ENCODE measurements at regions not wholly inside any gene's neighbourhood (a gene's known extent, or its start where the extent isn't known, plus 50 kb on each side); places are given as distances from the start of the nearest gene placed in this dataset.

GRCh38 chr7:89731751-89732445, 422.4 kb upstream of the STEAP1 start:
- Mint-ChIP-seq H3K27me3 (ENCODE audit: insufficient read depth, unreplicated experiment) (peaks cover 34% of the 10 kb centered on the region), H3K9me3 (ENCODE audit: unreplicated experiment) (no peaks in the 10 kb centered on the region), H3K36me3 (ENCODE audit: insufficient read depth, unreplicated experiment) (no peaks in the 10 kb centered on the region), H3K27ac (ENCODE audit: low read depth, unreplicated experiment) (no peak overlapping the region), H3K4me1 (ENCODE audit: insufficient read depth, unreplicated experiment) (no peaks in the 10 kb centered on the region), H3K4me3 (ENCODE audit: unreplicated experiment) (no peak overlapping the region)
- no peak for DNase-seq (ENCODE audit: unreplicated experiment)
- CTCF ChIA-PET: no interaction called here
- no peak for TF ChIP-seq CTCF (IDR thresholded peaks at IDR 0.05; ENCODE audit: unreplicated experiment)
- no TSS peak for BruUV-seq (replicated peaks)
- intact Hi-C loops (cut with micrococcal nuclease): no loop called here
- POLR2A ChIA-PET: no interaction called here

GRCh38 chr7:89738549-89738948, 415.7 kb upstream of the STEAP1 start:
- DNase-seq (ENCODE audit: unreplicated experiment): no peak
- Mint-ChIP-seq H3K36me3 (ENCODE audit: insufficient read depth, unreplicated experiment) (no peaks in the 10 kb centered on the region), H3K9me3 (ENCODE audit: unreplicated experiment) (no peaks in the 10 kb centered on the region), H3K27me3 (ENCODE audit: insufficient read depth, unreplicated experiment) (no peaks in the 10 kb centered on the region), H3K27ac (ENCODE audit: low read depth, unreplicated experiment) (no peak overlapping the region), H3K4me3 (ENCODE audit: unreplicated experiment) (no peak overlapping the region), H3K4me1 (ENCODE audit: insufficient read depth, unreplicated experiment) (no peaks in the 10 kb centered on the region)
- POLR2A ChIA-PET: no interaction called here
- BruUV-seq (replicated peaks): no TSS peak
- intact Hi-C loops (cut with micrococcal nuclease): no loop called here
- no peak for TF ChIP-seq CTCF (IDR thresholded peaks at IDR 0.05; ENCODE audit: unreplicated experiment)
- CTCF ChIA-PET: no interaction called here

GRCh38 chr7:89757910-89758309, 396.4 kb upstream of the STEAP1 start:
- BruUV-seq (replicated peaks): no TSS peak
- intact Hi-C loops (cut with micrococcal nuclease): no loop called here
- TF ChIP-seq CTCF (IDR thresholded peaks at IDR 0.05; ENCODE audit: unreplicated experiment): no peak
- Mint-ChIP-seq H3K4me1 (ENCODE audit: insufficient read depth, unreplicated experiment) (no peaks in the 10 kb centered on the region), H3K27me3 (ENCODE audit: insufficient read depth, unreplicated experiment) (no peaks in the 10 kb centered on the region), H3K4me3 (ENCODE audit: unreplicated experiment) (no peak overlapping the region), H3K36me3 (ENCODE audit: insufficient read depth, unreplicated experiment) (no peaks in the 10 kb centered on the region), H3K27ac (ENCODE audit: low read depth, unreplicated experiment) (no peak overlapping the region), H3K9me3 (ENCODE audit: unreplicated experiment) (peaks cover 7% of the 10 kb centered on the region)
- POLR2A ChIA-PET: no interaction called here
- no peak for DNase-seq (ENCODE audit: unreplicated experiment)
- CTCF ChIA-PET: interaction anchor here (0.6 kb wide), 1 partner anchor 70 kb away, joined by 3 read pairs; no protein-coding TSS in a partner anchor

- ChIA-PET POLR2A (no interaction called here), CTCF (no interaction called here)
- TF ChIP-seq CTCF (IDR thresholded peaks at IDR 0.05; ENCODE audit: unreplicated experiment): no peak
- peaks cover 7% of the 10 kb centered on the region for H3K9me3 Mint-ChIP-seq (ENCODE audit: unreplicated experiment)
- no peaks in the 10 kb centered on the region for H3K4me1 Mint-ChIP-seq (ENCODE audit: insufficient read depth, unreplicated experiment)
- no peak overlapping the region for H3K4me3 Mint-ChIP-seq (ENCODE audit: unreplicated experiment)
- no TSS peak for BruUV-seq (replicated peaks)
- intact Hi-C loops (cut with micrococcal nuclease): no loop called here
- H3K27ac Mint-ChIP-seq (ENCODE audit: low read depth, unreplicated experiment): no peak overlapping the region
- no peaks in the 10 kb centered on the region for H3K27me3 Mint-ChIP-seq (ENCODE audit: insufficient read depth, unreplicated experiment)
- no peaks in the 10 kb centered on the region for H3K36me3 Mint-ChIP-seq (ENCODE audit: insufficient read depth, unreplicated experiment)
- DNase-seq (ENCODE audit: unreplicated experiment): no peak
These were observed 393.6 kb upstream of the STEAP1 start for GRCh38 chr7:89760690-89761089.
